Gastroesophageal sphincter (tissue), 3 donors: ENCODE measurements at regions not wholly inside any gene's neighbourhood (a gene's known extent, or its start where the extent isn't known, plus 50 kb on each side); places are given as distances from the start of the nearest gene placed in this dataset.

Experiments used
- EP300 ChIP-seq: sonication (generic); formaldehyde crosslinking; IDR thresholded peaks from one replicate; pipeline ENCODE4 v1.6.1; 2017; ENCODE audit warnings: antibody characterized with exemption, mild to moderate bottlenecking
- POLR2A ChIP-seq, 2 donors: fragments of 450-650 bp; IDR thresholded peaks; one replicate each; pipeline ENCODE4 v1.6.1; 2017; ENCODE audit warnings: antibody characterized with exemption in 2 of 2, mild to moderate bottlenecking in 2 of 2, moderate library complexity in 1 of 2
- POLR2AphosphoS5 ChIP-seq: sonication (generic); formaldehyde crosslinking; IDR thresholded peaks from one replicate; pipeline ENCODE4 v1.6.1; 2017; ENCODE audit warnings: antibody characterized with exemption
- TF ChIP-seq, protein P1 (sequence below), 4 experiments: fragments of 200-600 bp in 2 of 4; fragments of 450-650 bp in 2 of 4; sonication (generic) in 1 of 4; IDR thresholded peaks; one replicate each; pipeline ENCODE4 v1.5.1; 2017 to 2019; ENCODE audit warnings: antibody characterized with exemption in 4 of 4, mild to moderate bottlenecking in 2 of 4, moderate library complexity in 2 of 4

DNA sequence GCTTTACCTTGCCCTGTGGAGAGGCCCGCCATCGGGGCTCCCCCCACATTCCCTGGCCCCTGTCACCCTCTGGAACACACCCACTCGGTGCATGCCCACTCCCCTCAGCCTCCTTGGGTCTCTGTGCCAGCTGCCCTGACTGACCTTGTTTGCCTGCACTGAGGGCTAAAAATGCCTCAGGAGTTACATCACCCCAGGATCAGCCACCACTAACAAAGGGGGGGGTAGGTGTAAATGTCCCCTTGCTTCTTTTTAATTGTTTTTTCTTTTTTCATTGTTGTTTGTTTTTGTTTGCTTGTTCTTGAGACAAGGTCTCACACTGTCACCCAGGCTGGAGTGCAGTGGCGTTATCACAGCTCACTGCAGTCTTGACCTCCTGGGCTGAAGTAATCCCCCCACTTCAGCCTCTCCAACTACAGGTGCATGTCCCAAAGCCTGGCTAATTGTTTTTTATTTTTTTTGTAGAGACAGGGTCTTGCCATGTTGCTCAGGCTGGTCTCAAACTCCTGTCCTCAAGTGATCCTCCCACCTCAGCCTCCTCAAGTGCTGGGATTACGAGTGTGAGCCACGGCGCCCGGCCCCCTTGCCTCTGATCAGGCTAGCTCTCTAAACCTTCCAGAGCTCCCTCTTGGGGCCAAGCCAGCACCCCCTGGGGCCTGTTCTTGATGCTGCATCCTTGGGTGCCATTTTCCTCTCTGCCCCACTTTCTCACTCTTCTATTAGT is 297.1 kb downstream of the UQCRFS1 start:
- TF ChIP-seq POLR2A (IDR thresholded peaks at IDR 0.05), result no peak
- TF ChIP-seq, protein P1, sequence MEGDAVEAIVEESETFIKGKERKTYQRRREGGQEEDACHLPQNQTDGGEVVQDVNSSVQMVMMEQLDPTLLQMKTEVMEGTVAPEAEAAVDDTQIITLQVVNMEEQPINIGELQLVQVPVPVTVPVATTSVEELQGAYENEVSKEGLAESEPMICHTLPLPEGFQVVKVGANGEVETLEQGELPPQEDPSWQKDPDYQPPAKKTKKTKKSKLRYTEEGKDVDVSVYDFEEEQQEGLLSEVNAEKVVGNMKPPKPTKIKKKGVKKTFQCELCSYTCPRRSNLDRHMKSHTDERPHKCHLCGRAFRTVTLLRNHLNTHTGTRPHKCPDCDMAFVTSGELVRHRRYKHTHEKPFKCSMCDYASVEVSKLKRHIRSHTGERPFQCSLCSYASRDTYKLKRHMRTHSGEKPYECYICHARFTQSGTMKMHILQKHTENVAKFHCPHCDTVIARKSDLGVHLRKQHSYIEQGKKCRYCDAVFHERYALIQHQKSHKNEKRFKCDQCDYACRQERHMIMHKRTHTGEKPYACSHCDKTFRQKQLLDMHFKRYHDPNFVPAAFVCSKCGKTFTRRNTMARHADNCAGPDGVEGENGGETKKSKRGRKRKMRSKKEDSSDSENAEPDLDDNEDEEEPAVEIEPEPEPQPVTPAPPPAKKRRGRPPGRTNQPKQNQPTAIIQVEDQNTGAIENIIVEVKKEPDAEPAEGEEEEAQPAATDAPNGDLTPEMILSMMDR (IDR thresholded peaks at IDR 0.05), result no peak
- no peak for TF ChIP-seq EP300
- no peak for TF ChIP-seq POLR2AphosphoS5
